ENCODE measurements at regions not wholly inside any gene's neighbourhood (a gene's known extent, or its start where the extent isn't known, plus 50 kb on each side); places are given as distances from the start of the nearest gene placed in this dataset.

- no peak for DNase-seq
These were observed 110.2 kb upstream of the SESN3 start for GRCh38 chr11:95341221-95341620.

DNA sequence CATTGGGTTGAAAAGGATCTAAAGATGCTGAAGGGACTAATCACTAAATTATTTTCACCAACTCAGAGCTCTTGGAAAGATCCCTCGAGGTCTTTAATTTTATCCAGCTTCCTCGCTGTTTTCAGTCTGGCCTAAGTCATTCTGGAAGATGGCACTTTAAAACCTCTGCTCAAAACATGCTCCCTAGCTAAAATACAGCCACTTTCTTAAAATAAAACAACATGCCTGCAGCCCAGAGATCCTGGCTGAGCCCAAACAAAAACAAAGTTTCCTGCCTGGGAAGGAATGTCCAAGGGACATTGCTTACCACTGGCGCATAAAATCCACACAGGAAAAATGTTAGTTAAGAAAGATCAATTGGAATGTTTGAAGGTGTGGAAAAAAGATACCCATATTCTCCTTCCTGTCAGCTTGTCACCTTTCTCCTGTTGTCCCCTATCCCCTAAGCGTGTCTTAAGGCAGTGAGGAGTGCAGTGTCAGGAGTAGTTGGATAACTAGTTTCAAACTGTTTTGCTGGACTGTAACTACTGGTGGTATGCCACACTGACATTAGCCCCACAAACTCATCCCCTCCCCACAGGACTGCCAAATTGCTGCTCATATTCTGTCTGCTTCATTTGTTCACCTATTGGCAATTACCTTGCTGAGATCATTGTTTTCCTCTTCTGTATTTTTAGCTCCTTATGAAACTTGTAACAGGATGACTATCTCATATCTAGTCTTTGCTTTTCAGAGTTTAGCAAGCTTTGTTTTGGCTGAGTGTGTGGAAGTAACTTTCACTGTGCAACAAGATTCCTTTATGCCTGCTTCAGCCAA lies 108.3 kb upstream of the SESN3 start:
- no peak for DNase-seq

GRCh38 chr11:95338430-95338991 lies 107.5 kb upstream of the SESN3 start:
- DNase-seq = peak; percentile 45 to 74 (median 50)

- DNase-seq = no peak
These were observed 107.0 kb upstream of the SESN3 start for GRCh38 chr11:95337972-95338429.

DNA sequence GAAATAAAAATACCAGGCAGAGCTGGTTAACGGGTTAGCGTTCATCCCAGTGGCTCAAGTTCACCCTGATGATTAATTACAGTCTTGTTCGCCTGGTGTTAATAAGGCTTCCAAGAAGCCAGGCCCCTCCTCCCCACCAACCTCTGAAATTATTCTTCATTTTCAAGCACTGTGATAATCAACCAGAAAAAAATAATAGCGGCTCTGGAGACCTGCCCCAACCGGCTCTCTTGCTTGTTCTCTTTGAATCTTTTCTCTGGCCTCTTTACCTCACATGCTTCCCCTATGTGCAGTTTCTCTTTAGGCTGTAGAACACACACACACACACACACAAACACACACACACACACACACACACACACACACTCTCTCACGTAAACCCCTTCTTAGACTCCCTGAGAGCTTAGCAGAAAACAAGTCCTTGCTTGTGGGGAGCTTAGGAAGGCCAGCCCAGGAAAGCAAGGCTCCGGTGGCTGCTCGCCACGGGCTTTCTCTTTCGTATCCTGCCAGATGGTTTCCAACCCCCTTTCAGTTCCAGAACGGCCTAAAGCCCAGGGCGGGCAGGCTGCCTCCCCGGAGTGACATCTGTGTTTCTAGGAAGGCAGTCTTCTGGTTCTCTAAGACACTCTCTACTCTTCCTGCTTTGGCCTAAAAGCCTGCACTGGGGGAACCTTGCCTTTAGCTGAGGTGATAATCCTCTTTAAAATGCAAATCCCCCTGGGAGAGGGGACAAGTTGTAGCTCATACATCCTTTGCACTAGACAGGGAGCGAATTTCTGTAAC lies 106.4 kb upstream of the SESN3 start:
- peak in 2 of 3 experiments; percentile 25 to 54 for DNase-seq

GRCh38 chr11:95335989-95336388 lies 105.0 kb upstream of the SESN3 start:
- DNase-seq = no peak

DNA sequence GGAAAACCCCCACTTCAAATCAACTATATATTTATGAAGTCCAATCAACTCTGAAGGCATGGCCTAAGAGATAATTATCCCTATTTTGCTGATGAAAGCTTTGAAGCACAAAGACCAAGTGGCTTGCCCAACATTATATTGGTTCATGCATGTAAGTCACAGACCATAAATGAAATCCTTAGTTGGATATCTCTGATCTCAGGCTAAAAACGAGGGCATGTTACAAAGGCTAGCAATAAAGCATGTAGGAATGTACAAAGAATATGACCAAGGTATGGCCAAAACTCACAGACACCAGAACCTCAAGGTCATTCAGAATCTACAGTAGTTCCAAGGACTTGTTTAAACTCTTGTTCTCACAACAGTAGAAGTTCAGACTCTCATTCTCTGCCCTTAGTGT lies 100.2 kb upstream of the SESN3 start:
- DNase-seq = no peak

GRCh38 chr11:95330302-95330701 lies 99.3 kb upstream of the SESN3 start:
- peak; percentile 26 to 49 (median 34) for DNase-seq

GRCh38 chr11:95327273-95327948 lies 96.4 kb upstream of the SESN3 start:
- DNase-seq = no peak

DNA sequence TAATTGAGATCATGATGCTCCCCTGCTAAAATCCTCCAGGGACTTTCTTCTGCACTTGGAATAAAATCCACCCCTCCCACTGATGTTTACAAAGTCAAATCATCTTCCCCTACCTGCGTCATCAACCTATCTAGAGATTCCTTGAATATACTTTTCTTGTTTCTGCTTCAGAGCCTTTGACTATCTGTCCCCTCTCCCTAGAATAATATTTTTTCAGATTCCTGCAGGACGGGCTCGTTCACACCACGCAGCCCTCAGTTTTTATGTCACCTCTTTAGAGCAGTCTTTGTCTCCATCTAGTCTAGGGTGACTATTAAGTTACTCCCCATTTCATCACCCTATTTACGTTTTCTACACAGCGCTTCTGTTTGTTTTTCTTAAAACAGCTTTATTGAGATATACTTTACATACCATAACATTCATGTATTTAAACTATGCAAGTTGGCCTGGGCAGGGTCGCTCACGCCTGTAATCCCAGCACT lies 94.8 kb upstream of the SESN3 start:
- peak in 1 of 3 experiments; percentile 30 for DNase-seq

DNA sequence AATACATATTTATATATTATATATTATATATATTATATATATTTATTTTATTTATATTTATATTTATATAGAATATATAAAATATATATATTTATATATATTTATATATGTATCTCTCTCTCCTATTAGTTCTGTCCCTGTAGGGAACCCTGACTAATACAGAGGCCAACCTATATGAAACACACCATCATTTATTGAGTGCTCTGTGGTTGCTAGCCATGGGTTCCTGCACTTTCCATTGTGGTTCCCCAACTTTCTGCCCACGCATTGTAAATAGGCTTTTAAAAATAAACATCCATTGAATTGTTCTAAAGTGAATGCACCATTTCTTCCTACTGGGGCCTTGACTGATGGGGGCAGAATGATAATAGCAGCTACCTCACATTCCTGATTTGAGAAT lies 93.8 kb upstream of the SESN3 start:
- no peak for DNase-seq

GRCh38 chr11:95322539-95322938 lies 91.5 kb upstream of the SESN3 start:
- no peak for DNase-seq

DNA sequence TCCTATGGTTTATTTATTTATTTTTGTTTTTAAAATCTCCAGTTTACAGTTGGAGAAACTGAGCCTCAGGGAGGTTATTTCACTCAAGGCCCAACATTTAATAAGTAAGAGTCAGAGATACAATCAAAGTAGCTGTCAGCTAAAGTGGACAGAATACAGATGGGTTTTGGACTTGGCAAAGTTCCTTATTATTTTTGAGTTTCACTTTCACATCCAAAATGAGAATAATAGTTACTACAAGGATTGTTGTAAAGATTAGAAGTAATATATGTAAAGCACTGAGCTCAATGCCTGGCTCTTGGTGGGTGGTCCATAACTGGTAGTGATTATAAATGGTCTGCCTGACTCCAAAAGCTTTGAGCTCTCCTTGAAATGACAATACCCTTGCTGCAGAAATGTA lies 87.5 kb upstream of the SESN3 start:
- no peak for DNase-seq

DNA sequence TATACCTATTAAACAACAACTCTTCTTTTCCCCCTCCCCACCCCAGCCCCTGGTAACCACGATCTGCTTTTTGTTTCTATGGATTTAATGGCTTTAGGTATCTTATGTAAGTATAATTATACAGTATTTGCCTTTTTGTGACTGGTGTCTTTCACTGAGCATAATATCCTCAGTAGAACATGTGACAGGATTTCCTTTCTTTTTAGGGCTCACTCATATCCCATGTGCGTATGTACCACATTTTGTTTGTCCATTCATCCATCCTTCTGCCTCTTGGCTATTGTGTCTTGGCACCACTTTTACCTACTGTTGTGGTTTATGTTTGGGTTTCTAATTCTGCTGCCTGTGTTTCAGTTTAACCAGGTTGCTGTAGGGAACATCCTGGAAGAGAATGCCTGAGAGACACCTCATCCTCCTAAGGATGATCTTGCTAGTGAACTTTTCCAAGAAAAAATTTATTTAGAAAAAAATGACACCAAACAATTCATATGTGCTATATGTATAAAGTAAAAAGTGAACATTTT lies 77.6 kb upstream of the SESN3 start:
- peak in 1 of 3 experiments; percentile 33 for DNase-seq

GRCh38 chr11:95307286-95307685 lies 76.3 kb upstream of the SESN3 start:
- DNase-seq = no peak

GRCh38 chr11:95306801-95307200 lies 75.8 kb upstream of the SESN3 start:
- no peak for DNase-seq

DNA sequence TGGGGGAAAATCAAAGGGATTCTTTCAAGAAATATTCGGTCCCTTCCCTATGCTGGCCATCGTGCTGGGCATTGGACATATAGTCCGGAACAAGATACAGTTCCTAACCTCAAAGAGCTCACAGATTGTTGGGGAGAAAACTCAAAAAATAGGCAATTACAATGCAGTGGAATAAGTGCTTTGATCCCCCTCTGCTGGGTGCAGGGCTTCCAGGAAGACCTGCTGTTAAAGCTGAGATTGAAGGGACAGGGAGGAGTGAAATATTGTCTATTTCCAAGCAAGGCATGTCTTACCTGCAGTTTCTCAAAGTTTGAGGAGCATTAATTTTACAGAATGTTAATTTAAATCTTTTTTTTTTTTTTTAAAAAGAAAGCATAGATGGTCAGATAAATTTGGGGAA lies 75.1 kb upstream of the SESN3 start:
- DNase-seq = no peak

- DNase-seq = no peak
These were observed 74.7 kb upstream of the SESN3 start for GRCh38 chr11:95305705-95306104.

DNA sequence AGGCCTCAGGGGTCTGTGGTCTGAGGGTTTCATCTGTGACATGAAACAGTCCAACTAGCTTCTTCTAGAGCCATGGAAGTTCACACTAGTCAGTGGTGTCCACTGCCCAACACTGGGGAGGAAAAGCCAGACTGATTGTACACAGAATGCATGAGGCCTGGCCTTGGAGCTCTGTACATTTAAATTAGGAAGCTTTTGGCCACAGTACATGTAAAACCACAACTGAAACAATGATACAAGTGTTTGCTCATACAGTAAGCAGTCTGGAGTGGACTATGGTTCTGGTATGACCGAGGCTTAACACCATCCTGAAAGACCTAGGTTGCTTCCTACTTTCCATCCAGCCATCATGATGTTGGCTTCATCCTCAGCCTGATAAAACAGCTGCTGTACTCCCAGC lies 73.8 kb upstream of the SESN3 start:
- DNase-seq = no peak

GRCh38 chr11:95302211-95302610 lies 71.2 kb upstream of the SESN3 start:
- DNase-seq = no peak

DNA sequence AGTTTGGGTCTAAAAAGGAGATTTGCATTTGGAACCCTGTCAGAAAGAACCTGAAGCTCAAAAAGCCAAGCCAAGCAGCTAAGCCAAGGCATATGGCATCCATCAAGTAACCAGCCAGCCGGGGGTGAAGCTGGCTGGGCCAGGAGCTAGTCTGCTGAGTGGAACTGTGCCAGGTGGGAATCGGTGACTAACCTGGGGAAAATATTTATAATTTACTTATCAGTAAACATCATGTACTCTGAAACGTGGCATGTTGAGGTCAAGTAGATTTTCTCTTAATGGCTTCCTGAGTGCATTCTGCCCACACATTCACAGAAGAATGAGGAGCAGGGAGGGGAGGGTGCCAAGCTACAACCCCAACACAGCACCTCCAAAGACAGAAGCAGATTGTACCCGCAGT lies 70.5 kb upstream of the SESN3 start:
- DNase-seq = no peak

DNA sequence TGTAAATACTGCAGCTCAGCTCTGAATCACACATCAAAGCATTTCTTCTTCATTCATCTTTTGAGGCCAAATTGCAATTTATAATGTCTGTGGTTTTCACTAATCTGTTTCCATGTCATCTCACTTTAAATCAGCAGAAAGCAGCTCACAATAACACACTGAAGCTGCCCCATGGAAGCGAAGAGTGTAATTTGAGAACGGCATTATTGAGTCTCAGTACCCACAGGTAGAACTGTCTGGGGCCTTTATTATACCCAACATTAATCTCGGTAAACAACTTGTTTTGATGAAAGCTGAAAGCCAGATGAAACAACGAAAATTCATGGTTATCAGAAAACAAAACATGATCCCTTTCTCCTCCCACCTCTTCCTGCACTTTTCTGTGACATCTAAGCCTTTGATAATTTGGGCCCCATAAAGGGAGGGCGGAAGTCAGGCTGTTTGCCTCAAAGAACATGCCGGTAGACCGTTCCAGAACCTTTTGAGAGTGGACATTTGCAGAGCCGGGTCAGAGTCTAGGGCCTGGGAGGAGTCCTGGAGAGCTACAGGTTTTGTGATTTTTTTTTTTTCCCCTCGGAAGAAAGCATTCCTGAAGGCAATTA lies 68.2 kb upstream of the SESN3 start:
- peak in 2 of 3 experiments; percentile 53 to 68 for DNase-seq
